BLaER1 treated with 17β-estradiol and CSF1 and Interleukin-3, amounts not matched to agents 10 nM and 100 nM (cell line): ENCODE measurements at regions not wholly inside any gene's neighbourhood (a gene's known extent, or its start where the extent isn't known, plus 50 kb on each side); places are given as distances from the start of the nearest gene placed in this dataset.
"Not testable (repeated sequence)": the region's sequence is repeated elsewhere in the genome, so short reads cannot be mapped to it uniquely, and the experiment has no call there.

Source experiments
- H3K27ac ChIP-seq, 11 experiments: shearing (Covaris generic); formaldehyde crosslinking; 2 replicates each; pipeline ENCODE4 v1.8.1; 2022
- H3K27me3 ChIP-seq, 11 experiments: shearing (Covaris generic); formaldehyde crosslinking; 2 replicates each; pipeline ENCODE4 v1.8.1; 2022
- H3K36me3 ChIP-seq, 11 experiments: shearing (Covaris generic); formaldehyde crosslinking; 2 replicates each; pipeline ENCODE4 v1.8.1; 2022
- H3K4me1 ChIP-seq, 10 experiments: shearing (Covaris generic); formaldehyde crosslinking; 2 replicates each; pipeline ENCODE4 v1.8.1; 2022
- H3K4me2 ChIP-seq, 11 experiments: shearing (Covaris generic); formaldehyde crosslinking; 2 replicates each; pipeline ENCODE4 v1.8.1; 2022
- H3K4me3 ChIP-seq, 10 experiments: shearing (Covaris generic); formaldehyde crosslinking; 2 replicates each; pipeline ENCODE4 v1.8.1; 2022
- H3K9ac ChIP-seq, 11 experiments: shearing (Covaris generic); formaldehyde crosslinking; 2 replicates each; pipeline ENCODE4 v1.8.1; 2022
- H3K9me3 ChIP-seq, 11 experiments: shearing (Covaris generic); formaldehyde crosslinking; replicated peaks in 1 of 11; 2 replicates each; pipeline ENCODE4 v1.8.1; 2022
- H4K20me1 ChIP-seq, 11 experiments: shearing (Covaris generic); formaldehyde crosslinking; 2 replicates each; pipeline ENCODE4 v1.8.1; 2022
- Cebpa-rat ChIP-seq, 11 experiments: shearing (Covaris generic); IDR thresholded peaks; 2 replicates each; pipeline ENCODE4 v1.8.1; 2022

GRCh38 chrX:3529466-3530010 lies 183.1 kb upstream of the MXRA5 start:
- no peak for TF ChIP-seq Cebpa-rat (IDR thresholded peaks at IDR 0.05)
- Histone ChIP-seq H3K4me2 (no peak overlapping the region), H3K36me3 (no peaks in the 10 kb centered on the region), H3K27me3 (no peaks in the 10 kb centered on the region), H3K4me1 (peaks cover 0 to 6% (median 4%) of the 10 kb centered on the region in 10 experiments; a peak in 5 of 20 replicates), H3K9ac (no peak overlapping the region), H4K20me1 (no peaks in the 10 kb centered on the region), H3K4me3 (no peak overlapping the region), H3K9me3 (peaks cover 11 to 26% (median 14%) of the 10 kb centered on the region in 11 experiments; a peak in 21 of 22 replicates), H3K27ac (no peak overlapping the region)

- Histone ChIP-seq H3K4me1 (peaks cover 0 to under 1% (median 0%) of the 10 kb centered on the region in 10 experiments; a peak in 1 of 20 replicates), H3K27ac (no peak overlapping the region), H3K36me3 (no peaks in the 10 kb centered on the region), H3K4me3 (no peak overlapping the region), H3K27me3 (no peaks in the 10 kb centered on the region), H3K9ac (no peak overlapping the region), H3K9me3 (peaks cover 0 to 19% (median 9%) of the 10 kb centered on the region in 11 experiments; a peak in 7 of 22 replicates), H3K4me2 (no peak overlapping the region), H4K20me1 (no peaks in the 10 kb centered on the region)
- no peak for TF ChIP-seq Cebpa-rat (IDR thresholded peaks at IDR 0.05)
Measured at GRCh38 chrX:3527811-3528210, 181.4 kb upstream of the MXRA5 start.

GRCh38 chrX:3527166-3527565 lies 180.7 kb upstream of the MXRA5 start:
- Histone ChIP-seq H3K27ac (no peak overlapping the region), H3K27me3 (no peaks in the 10 kb centered on the region), H3K9me3 (peaks cover 0 to 20% (median 9%) of the 10 kb centered on the region in 11 experiments; a peak in 7 of 22 replicates), H3K4me3 (no peak overlapping the region), H3K4me2 (no peak overlapping the region), H3K9ac (no peak overlapping the region), H3K4me1 (peaks cover 0 to 7% (median 2%) of the 10 kb centered on the region in 10 experiments; a peak in 7 of 20 replicates), H3K36me3 (no peaks in the 10 kb centered on the region), H4K20me1 (no peaks in the 10 kb centered on the region)
- no peak for TF ChIP-seq Cebpa-rat (IDR thresholded peaks at IDR 0.05)

- peaks cover 0 to 9% (median 3%) of the 10 kb centered on the region in 10 experiments; a peak in 7 of 20 replicates for H3K4me1 ChIP-seq
- no peak for TF ChIP-seq Cebpa-rat (IDR thresholded peaks at IDR 0.05)
- H3K4me2 ChIP-seq = no peak overlapping the region
- H3K27ac ChIP-seq = no peak overlapping the region
- H4K20me1 ChIP-seq = no peaks in the 10 kb centered on the region
- H3K9me3 ChIP-seq = peaks cover 0 to 20% (median 9%) of the 10 kb centered on the region in 11 experiments; a peak in 7 of 22 replicates
- H3K27me3 ChIP-seq = no peaks in the 10 kb centered on the region
- no peak overlapping the region for H3K4me3 ChIP-seq
- H3K36me3 ChIP-seq = no peaks in the 10 kb centered on the region
- H3K9ac ChIP-seq = no peak overlapping the region
Measured at GRCh38 chrX:3526731-3527130, 180.3 kb upstream of the MXRA5 start.

GRCh38 chrX:3526071-3526470 lies 179.6 kb upstream of the MXRA5 start:
- no peak for TF ChIP-seq Cebpa-rat (IDR thresholded peaks at IDR 0.05)
- H3K4me2 ChIP-seq = no peak overlapping the region
- no peak overlapping the region for H3K4me3 ChIP-seq

GRCh38 chrX:3522101-3522650 lies 175.7 kb upstream of the MXRA5 start:
- H3K4me1 ChIP-seq = peaks cover 0 to 9% (median 4%) of the 10 kb centered on the region in 10 experiments; a peak in 9 of 20 replicates
- peaks cover 0 to 13% (median 6%) of the 10 kb centered on the region in 11 experiments; a peak in 5 of 22 replicates for H3K9me3 ChIP-seq
- H3K27ac ChIP-seq = no peak overlapping the region
- no peak for TF ChIP-seq Cebpa-rat (IDR thresholded peaks at IDR 0.05)
- no peaks in the 10 kb centered on the region for H3K36me3 ChIP-seq
- no peak overlapping the region for H3K9ac ChIP-seq
- H3K4me3 ChIP-seq = no peak overlapping the region
- H3K27me3 ChIP-seq = no peaks in the 10 kb centered on the region
- peak overlapping the region in 6 of 11 experiments; percentile 3 to 39 (median 34); a peak in 8 of 22 replicates for H3K4me2 ChIP-seq
- no peaks in the 10 kb centered on the region for H4K20me1 ChIP-seq

More at GRCh38 chrX:3526071-3526470, 179.6 kb upstream of the MXRA5 start:
- H3K9ac ChIP-seq = no peak overlapping the region
- H3K36me3 ChIP-seq = no peaks in the 10 kb centered on the region
- no peak overlapping the region for H3K27ac ChIP-seq
- peaks cover 0 to 20% (median 9%) of the 10 kb centered on the region in 11 experiments; a peak in 7 of 22 replicates for H3K9me3 ChIP-seq
- H4K20me1 ChIP-seq = no peaks in the 10 kb centered on the region
- H3K4me1 ChIP-seq = peaks cover 0 to 9% (median 3%) of the 10 kb centered on the region in 10 experiments; a peak in 7 of 20 replicates
- H3K27me3 ChIP-seq = no peaks in the 10 kb centered on the region

GRCh38 chrX:3521396-3521795 lies 174.9 kb upstream of the MXRA5 start:
- TF ChIP-seq Cebpa-rat (IDR thresholded peaks at IDR 0.05) = no peak
- Histone ChIP-seq H3K27ac (no peak overlapping the region), H4K20me1 (no peaks in the 10 kb centered on the region), H3K9me3 (peaks cover 0 to 13% (median 6%) of the 10 kb centered on the region in 11 experiments; a peak in 5 of 22 replicates), H3K36me3 (no peaks in the 10 kb centered on the region), H3K4me3 (no peak overlapping the region), H3K4me2 (no peak overlapping the region), H3K4me1 (peaks cover under 1 to 10% (median 6%) of the 10 kb centered on the region in 10 experiments; a peak in 14 of 20 replicates), H3K9ac (no peak overlapping the region), H3K27me3 (no peaks in the 10 kb centered on the region)

- Histone ChIP-seq H3K4me1 (peaks cover 5 to 14% (median 8%) of the 10 kb centered on the region in 10 experiments; a peak in 17 of 20 replicates), H3K36me3 (no peaks in the 10 kb centered on the region)
Measured at GRCh38 chrX:3520982-3521381, 174.5 kb upstream of the MXRA5 start.

GRCh38 chrX:3520458-3520857 lies 174.0 kb upstream of the MXRA5 start:
- Histone ChIP-seq H3K4me3 (no peak overlapping the region), H3K4me1 (peaks cover 6 to 16% (median 9%) of the 10 kb centered on the region in 10 experiments; a peak in 17 of 20 replicates), H3K27me3 (no peaks in the 10 kb centered on the region), H3K27ac (no peak overlapping the region), H3K36me3 (no peaks in the 10 kb centered on the region), H3K9ac (no peak overlapping the region), H4K20me1 (no peaks in the 10 kb centered on the region), H3K9me3 (peaks cover 0 to 13% (median 6%) of the 10 kb centered on the region in 11 experiments; a peak in 5 of 22 replicates), H3K4me2 (no peak overlapping the region)
- no peak for TF ChIP-seq Cebpa-rat (IDR thresholded peaks at IDR 0.05)

More at GRCh38 chrX:3520982-3521381, 174.5 kb upstream of the MXRA5 start:
- Histone ChIP-seq H3K9ac (no peak overlapping the region), H3K4me3 (no peak overlapping the region), H3K27ac (no peak overlapping the region), H3K9me3 (peaks cover 0 to 13% (median 6%) of the 10 kb centered on the region in 11 experiments; a peak in 5 of 22 replicates), H3K4me2 (no peak overlapping the region), H4K20me1 (no peaks in the 10 kb centered on the region), H3K27me3 (no peaks in the 10 kb centered on the region)
- TF ChIP-seq Cebpa-rat (IDR thresholded peaks at IDR 0.05) = no peak

GRCh38 chrX:3519384-3519783 lies 172.9 kb upstream of the MXRA5 start:
- not testable (repeated sequence) for H4K20me1 ChIP-seq, H3K36me3 ChIP-seq, H3K4me3 ChIP-seq, H3K4me2 ChIP-seq, H3K9ac ChIP-seq, H3K27me3 ChIP-seq, H3K27ac ChIP-seq
- Histone ChIP-seq H3K4me1 (peaks cover 6 to 21% (median 9%) of the 10 kb centered on the region in 10 experiments; a peak in 17 of 20 replicates), H3K9me3 (peaks cover 0 to 11% (median 6%) of the 10 kb centered on the region in 11 experiments; a peak in 5 of 22 replicates)
